Left ventricle myocardium inferior (tissue), 1 donor: ENCODE measurements at regions not wholly inside any gene's neighbourhood (a gene's known extent, or its start where the extent isn't known, plus 50 kb on each side); places are given as distances from the start of the nearest gene placed in this dataset.

Source experiments
- DNase-seq: peaks from one replicate; pipeline ENCODE4 v3.0.0-alpha.2; 2020
- H3K27ac ChIP-seq: fragments of 200-600 bp; replicated peaks from 2 replicates; pipeline ENCODE4 v1.8.0; 2021
- H3K27me3 ChIP-seq: fragments of 200-600 bp; 2 replicates; pipeline ENCODE4 v1.8.0; 2021; ENCODE audit warnings: low read depth
- H3K36me3 ChIP-seq: fragments of 200-600 bp; 2 replicates; pipeline ENCODE4 v1.8.0; 2021
- H3K4me1 ChIP-seq: fragments of 200-600 bp; 2 replicates; pipeline ENCODE4 v1.8.0; 2021
- H3K4me3 ChIP-seq: fragments of 200-600 bp; 2 replicates; pipeline ENCODE4 v1.8.0; 2021; ENCODE audit warnings: mild to moderate bottlenecking, moderate library complexity
- H3K9me3 ChIP-seq: fragments of 200-600 bp; replicated peaks from 2 replicates; pipeline ENCODE4 v1.8.0; 2021
- intact Hi-C: fragments of 100-400 bp; cut with micrococcal nuclease; formaldehyde crosslinking; loops from one replicate; pipeline ENCODE4 v1.11.0; 2022
- TF ChIP-seq, protein P1 (sequence below): fragments of 200-600 bp; IDR thresholded peaks from 2 replicates; pipeline ENCODE4 v1.8.0; 2021; ENCODE audit warnings: antibody characterized with exemption, mild to moderate bottlenecking, borderline replicate concordance
- donor health status: DM: no; HTN: yes; CAD: no; lungs with severe emphysema.

DNA sequence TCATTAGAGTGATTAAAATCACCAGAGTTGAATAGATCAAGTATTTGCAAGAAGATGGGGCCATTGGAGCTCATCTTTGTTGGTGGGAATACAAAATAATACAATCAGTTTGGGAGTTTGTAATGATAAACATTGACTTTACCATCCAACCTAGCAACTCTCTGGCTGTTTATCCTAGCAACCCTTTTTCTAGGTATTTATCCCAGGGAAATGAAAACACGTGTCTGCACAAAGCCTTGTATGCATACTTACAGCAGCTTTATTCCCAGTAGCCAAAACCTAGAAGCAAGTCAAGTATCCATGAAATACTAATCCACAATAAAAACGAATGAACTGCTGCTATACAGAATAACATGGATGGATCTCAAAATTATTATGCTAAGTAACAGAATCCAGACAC, 152.7 kb upstream of the DAB2 start:
- Histone ChIP-seq H3K27ac (no peak overlapping the region), H3K4me3 (no peak overlapping the region), H3K27me3 (peaks cover 8% of the 10 kb centered on the region), H3K36me3 (no peaks in the 10 kb centered on the region), H3K4me1 (no peaks in the 10 kb centered on the region), H3K9me3 (no peaks in the 10 kb centered on the region)
- no peak for DNase-seq
- TF ChIP-seq, protein P1, sequence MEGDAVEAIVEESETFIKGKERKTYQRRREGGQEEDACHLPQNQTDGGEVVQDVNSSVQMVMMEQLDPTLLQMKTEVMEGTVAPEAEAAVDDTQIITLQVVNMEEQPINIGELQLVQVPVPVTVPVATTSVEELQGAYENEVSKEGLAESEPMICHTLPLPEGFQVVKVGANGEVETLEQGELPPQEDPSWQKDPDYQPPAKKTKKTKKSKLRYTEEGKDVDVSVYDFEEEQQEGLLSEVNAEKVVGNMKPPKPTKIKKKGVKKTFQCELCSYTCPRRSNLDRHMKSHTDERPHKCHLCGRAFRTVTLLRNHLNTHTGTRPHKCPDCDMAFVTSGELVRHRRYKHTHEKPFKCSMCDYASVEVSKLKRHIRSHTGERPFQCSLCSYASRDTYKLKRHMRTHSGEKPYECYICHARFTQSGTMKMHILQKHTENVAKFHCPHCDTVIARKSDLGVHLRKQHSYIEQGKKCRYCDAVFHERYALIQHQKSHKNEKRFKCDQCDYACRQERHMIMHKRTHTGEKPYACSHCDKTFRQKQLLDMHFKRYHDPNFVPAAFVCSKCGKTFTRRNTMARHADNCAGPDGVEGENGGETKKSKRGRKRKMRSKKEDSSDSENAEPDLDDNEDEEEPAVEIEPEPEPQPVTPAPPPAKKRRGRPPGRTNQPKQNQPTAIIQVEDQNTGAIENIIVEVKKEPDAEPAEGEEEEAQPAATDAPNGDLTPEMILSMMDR: no peak
- intact Hi-C loops: loop anchor here (5.0 kb wide), 1 partner anchor 1110 kb away; no protein-coding TSS in a partner anchor

DNA sequence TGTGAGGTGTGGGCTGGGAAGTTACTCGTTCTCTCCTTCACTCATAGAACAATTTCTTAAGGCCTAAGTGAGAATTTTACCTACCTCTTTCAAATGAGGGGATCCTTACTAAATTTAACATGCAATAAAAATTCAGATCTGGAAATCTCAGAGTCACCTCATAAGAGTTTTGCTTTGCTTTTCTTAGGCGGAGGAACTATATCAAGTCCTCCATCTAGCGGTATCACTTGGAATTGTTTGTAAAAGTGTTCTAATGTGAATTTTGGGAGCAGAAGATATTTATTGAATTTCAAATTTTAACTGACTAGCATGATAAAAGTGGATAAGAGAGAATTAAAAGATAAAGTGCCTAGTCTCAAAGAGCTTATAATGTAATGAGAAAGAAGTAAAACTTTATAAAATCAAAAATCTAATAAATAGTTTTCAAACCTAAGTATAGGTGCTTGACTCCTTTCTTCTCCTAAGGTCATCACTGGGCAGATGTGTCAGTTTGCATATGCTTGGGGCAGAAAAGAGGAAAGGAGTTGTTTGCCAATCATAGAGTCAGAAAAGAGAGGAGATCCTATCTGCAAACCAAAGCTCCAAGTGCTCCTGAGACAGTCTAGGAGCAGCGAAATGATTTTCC, 145.7 kb upstream of the DAB2 start:
- Histone ChIP-seq H3K36me3 (no peaks in the 10 kb centered on the region), H3K27me3 (peaks cover 13% of the 10 kb centered on the region), H3K4me1 (no peaks in the 10 kb centered on the region), H3K9me3 (no peaks in the 10 kb centered on the region), H3K27ac (no peak overlapping the region), H3K4me3 (no peak overlapping the region)
- TF ChIP-seq, protein P1: peak; percentile 75
- intact Hi-C loops: loop anchor here (5.0 kb wide), 1 partner anchor 353 kb away; the partner anchor contains the start of gene FYB1
- DNase-seq: no peak

DNA sequence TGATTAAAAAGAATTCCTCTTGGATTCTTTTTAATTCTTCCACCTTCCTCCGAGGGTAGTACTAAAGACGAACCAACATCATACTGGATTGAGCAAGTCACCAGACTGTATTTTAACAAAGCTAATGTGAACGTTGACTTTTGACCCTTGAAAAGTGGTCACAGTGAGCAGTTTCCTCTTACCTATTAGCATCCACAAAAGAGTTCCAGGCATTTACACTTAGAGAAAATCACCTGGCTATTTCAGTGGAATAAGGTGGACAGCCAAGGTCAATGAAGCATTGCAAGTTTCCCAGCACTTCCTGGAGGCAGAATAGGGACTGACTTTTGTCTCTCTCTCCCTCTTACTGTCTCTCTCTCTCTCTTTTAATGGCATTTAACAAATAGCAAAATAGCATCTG, 145.1 kb upstream of the DAB2 start:
- no peaks in the 10 kb centered on the region for H3K9me3 ChIP-seq

DNA sequence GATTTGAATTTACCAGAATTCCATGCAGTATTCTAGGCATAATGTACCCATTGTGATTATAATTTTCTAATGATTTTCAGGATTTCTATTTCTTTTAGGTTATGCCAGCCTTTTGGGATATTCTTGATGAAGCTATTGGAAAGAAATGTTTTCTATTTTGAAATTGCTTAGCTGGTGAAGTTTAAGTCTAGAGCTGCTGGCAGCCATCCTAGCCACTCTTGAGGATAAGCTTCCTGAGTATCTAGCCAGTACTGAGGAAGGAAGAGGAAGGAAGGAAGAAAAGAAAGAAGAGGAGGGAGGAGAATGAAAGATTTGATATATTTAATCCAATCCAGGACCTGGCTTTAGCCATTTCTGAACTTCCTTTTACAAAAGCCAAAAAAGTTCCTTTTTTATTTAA, 142.1 kb upstream of the DAB2 start:
- TF ChIP-seq, protein P1: no peak
- H3K27me3 ChIP-seq: no peaks in the 10 kb centered on the region
- no peak for DNase-seq

More for the DNA sequence above, 145.1 kb upstream of the DAB2 start:
- peaks cover 13% of the 10 kb centered on the region for H3K27me3 ChIP-seq
- no peaks in the 10 kb centered on the region for H3K36me3 ChIP-seq
- H3K27ac ChIP-seq: no peak overlapping the region
- H3K4me3 ChIP-seq: no peak overlapping the region
- TF ChIP-seq, protein P1: no peak
- intact Hi-C loops: loop anchor here (5.0 kb wide), 1 partner anchor 353 kb away; the partner anchor contains the start of gene FYB1
- no peaks in the 10 kb centered on the region for H3K4me1 ChIP-seq
- DNase-seq: no peak

DNA sequence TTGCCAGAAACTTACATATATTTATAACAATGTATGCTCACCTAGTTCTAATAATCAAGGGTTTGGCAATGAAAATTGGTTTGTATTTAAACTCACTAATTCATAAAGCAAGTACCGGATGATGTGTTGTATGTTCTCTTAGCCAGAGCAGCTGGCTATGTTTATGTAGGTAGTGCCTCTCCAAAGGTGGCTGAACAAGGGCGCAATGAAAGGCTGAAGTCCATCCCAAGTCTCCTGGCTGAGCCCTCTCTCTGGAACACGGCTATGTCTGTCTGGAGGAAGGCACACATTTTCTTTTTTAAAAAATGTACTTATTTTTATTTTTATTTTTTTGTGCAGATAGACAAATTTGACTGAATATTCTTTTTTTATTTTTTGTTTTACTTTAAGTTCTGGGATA, 141.2 kb upstream of the DAB2 start:
- no peak for DNase-seq
- intact Hi-C loops: no loop called here
- Histone ChIP-seq H3K9me3 (no peaks in the 10 kb centered on the region), H3K27me3 (no peaks in the 10 kb centered on the region), H3K36me3 (no peaks in the 10 kb centered on the region), H3K27ac (no peak overlapping the region), H3K4me3 (no peak overlapping the region), H3K4me1 (no peaks in the 10 kb centered on the region)
- TF ChIP-seq, protein P1: no peak

More for the DNA sequence above, 142.1 kb upstream of the DAB2 start:
- H3K9me3 ChIP-seq: no peaks in the 10 kb centered on the region
- intact Hi-C loops: no loop called here
- H3K4me1 ChIP-seq: no peaks in the 10 kb centered on the region
- H3K27ac ChIP-seq: no peak overlapping the region
- no peaks in the 10 kb centered on the region for H3K36me3 ChIP-seq
- no peak overlapping the region for H3K4me3 ChIP-seq
